Amniotic epithelial cell (primary cell): ENCODE measurements at regions not wholly inside any gene's neighbourhood (a gene's known extent, or its start where the extent isn't known, plus 50 kb on each side); places are given as distances from the start of the nearest gene placed in this dataset.
A peak's percentile ranks its signal among the peaks of the same experiment; 100 is the strongest.

ENCODE experiments used
- DNase-seq: peaks from one replicate; pipeline ENCODE4 v3.0.0-alpha.2; 2010; ENCODE audit warnings: low read depth

GRCh38 chr6:169144356-169144755 is 109.3 kb downstream of the THBS2 start:
- DNase-seq: no peak

GRCh38 chr6:169142538-169142844 is 111.2 kb downstream of the THBS2 start:
- DNase-seq: no peak

DNA sequence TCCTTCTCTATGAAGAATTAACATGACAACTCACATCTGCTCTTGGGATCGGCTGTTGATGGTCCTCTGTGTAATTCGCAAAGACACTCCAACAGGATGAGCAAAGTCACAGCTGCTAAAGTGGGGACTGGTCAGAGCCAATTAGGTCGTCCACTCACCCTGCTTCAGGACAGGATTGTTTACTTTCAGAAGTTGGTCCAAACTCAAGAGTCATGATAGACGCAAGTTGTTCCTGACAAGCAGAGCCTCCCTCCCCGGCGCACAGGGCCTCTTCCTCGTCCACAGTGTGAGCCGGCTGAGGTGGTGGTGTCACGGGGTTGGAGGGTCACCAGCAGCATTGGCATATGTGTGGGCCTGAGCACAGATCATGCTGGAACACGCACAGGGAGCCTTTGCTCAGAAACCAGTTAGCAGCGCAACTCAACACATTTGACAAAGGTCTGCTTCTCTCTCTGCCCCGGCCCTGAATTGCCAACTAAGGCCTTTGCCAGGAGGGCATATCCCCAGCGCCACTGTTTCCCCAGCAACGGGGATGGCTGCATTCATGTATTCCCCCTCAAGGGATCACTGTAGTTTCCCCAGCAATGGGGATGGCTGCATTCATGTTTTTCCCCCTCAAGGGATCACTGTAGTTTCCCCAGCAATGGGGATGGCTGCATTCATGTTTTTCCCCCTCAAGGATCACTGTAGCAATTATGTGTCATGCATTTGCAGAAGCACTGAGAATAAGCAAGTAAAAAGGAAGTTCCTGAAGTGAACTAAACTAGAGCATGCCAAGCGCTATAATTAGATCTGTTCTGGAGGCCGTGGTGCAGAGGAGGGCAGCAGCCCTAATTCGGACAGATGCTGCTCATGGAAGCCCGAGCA is 111.7 kb downstream of the THBS2 start:
- no peak for DNase-seq

- no peak for DNase-seq
These were observed 112.6 kb downstream of the THBS2 start for GRCh38 chr6:169140986-169141495.

DNA sequence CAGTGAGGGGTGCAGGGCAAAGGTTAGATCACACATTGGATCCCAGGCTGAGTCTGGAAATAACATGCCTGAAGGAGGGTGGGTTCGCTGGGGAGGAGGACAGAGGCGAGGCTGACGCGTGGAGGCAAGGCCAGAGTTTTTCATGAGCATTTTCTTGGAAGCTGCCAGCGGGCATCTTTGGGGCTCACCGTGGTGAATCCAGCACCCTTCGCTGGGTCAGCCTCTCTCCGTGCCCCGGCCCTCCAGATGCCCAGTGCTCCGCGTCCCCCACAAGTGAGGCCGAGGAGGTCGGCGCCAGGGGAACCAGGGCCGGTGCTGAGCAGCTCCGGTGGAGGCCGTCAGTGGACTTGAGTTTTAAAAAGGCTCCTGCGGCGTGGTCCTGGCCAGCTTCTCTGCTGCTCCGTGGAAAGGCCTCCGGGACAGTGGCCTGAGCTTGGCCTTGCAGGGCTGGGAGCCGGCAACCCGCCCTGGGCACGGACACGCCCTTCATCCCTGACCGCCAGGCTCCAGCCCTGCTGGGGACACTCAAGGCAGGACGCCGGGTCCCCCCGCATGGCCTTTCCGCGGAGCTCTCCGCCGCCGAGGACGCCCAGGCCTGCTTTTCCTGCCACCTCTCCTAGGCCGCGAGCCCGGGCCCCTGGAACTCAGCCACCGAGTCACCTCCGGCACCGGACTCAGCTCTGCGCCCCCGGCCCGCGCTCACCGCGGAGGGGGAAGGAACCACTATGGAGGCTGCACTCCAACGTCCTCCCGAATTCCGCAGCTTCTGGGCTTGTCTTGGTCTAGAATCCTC is 114.3 kb downstream of the THBS2 start:
- DNase-seq: no peak

GRCh38 chr6:169132352-169132940 is 121.2 kb downstream of the THBS2 start:
- DNase-seq: peak; percentile 24

GRCh38 chr6:169131390-169131789 is 122.3 kb downstream of the THBS2 start:
- no peak for DNase-seq

DNA sequence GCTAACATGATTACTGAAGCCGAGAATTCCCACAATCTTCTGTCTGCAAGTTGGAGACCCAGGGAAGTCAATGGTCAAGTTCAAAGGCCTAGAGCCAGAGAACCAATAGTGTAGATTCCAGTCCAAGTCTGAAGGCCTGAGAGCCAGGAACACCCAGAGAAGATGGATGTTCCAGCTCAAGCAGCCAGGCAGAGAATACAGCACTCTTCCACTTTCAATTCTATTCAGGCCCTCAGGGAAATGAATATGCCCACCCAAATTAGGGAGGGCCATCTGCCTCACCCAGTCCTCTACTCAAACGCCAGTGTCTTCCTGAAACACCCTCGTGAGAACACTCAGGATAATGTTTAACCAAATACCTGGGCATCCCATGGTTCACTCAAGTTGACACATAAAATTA is 123.5 kb downstream of the THBS2 start:
- no peak for DNase-seq

- no peak for DNase-seq
These were observed 132.6 kb downstream of the THBS2 start for GRCh38 chr6:169121013-169121412.

DNA sequence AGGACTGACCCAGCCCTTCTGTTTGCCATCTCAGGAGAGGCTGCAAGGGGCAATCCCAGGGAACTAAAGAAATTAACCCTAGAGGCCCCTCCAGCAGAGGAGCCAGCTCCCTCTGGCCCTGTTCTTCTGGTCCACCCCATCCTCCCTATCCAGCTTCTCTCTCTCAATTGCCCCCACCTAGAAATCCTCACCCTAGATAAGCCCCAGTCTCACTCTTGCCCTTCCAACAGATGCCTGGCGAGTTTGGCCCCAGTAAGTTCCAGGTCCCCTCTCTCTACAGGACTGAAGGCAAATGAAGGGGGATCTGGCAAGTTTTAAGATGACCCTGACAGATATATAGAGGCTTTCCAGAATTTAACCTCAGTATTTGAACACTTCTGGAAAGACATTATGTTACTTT is 134.0 kb downstream of the THBS2 start:
- no peak for DNase-seq

- no peak for DNase-seq
These were observed 135.3 kb downstream of the THBS2 start for GRCh38 chr6:169118346-169118830.

- no peak for DNase-seq
These were observed 136.0 kb downstream of the THBS2 start for GRCh38 chr6:169117663-169118062.

DNA sequence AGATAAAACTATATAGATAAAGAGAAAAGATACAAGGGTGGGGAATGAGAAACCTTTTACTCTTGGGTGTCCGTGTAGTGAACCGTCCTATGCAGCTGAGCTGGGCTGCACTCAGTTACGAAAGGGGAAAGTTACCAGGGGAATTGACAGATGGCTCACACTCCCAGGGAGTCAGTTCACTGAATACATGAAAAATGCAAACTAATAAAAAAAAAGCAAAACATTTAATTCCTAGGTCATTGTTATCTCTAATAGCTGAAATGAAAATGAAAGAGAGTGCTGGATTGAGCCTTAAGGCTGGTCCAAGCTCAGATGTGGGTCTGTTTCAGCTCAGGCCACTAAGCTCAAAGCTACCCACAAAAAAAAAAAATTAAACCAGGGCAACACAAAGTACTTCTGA is 138.0 kb downstream of the THBS2 start:
- peak; percentile 67 for DNase-seq

DNA sequence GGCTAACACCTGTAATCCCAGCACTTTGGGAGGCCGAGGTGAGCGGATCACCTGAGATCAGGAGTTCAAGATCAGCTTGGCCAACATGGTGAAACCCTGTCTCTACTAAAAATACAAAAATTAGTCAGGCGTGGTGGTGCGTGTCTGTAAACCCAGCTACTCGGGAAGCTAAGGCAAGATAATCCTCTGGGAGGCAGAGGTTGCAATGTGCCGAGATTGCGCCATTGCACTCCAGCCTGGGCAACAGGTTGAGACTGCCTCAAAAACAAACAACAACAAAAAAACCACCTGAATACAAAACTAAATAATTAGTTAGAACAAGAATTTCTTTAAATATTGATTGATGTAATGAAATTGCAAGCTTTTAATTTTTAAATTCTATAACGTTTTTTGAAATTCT is 139.0 kb downstream of the THBS2 start:
- DNase-seq: peak; percentile 78

DNA sequence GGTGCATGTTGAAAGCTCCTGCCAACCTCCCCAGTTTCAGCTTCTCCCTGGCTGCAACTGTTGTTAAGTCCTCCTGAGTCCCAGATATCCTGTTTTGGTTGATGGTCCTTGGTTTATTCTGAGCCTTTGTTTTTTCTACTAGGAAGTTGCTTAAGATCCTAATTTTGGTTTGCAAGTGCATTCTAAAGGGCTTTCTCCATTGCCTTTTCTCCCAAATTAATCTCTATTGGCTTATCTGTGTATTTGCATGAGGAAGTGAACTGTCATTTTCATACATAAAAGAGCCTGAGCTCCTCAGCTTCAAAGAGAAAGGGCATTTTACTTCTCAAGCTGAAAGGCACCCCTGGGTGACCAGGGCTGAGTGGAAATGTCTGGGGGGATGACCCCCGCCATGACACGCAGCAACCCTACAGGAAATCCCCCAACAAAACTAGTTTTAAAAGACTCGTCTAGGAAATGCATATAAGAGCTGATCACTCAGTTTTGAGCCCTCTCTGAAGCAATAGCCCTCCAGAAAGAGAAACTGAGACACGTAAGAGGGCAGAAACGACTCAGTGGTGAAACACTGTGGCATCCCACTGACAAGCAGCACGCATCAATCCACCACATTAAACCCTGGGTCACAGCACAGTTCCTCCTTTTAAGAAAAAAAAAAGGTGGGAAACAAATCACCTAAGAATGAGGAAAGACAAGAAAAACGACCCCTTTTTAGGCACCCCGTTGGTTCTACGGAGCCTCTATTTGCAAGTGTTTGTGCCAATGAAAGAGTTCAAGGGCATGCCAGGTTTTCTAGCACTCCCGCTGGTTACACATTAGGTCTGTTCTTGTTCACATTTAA is 140.9 kb downstream of the THBS2 start:
- no peak for DNase-seq

GRCh38 chr6:169111203-169111602 is 142.4 kb downstream of the THBS2 start:
- no peak for DNase-seq

DNA sequence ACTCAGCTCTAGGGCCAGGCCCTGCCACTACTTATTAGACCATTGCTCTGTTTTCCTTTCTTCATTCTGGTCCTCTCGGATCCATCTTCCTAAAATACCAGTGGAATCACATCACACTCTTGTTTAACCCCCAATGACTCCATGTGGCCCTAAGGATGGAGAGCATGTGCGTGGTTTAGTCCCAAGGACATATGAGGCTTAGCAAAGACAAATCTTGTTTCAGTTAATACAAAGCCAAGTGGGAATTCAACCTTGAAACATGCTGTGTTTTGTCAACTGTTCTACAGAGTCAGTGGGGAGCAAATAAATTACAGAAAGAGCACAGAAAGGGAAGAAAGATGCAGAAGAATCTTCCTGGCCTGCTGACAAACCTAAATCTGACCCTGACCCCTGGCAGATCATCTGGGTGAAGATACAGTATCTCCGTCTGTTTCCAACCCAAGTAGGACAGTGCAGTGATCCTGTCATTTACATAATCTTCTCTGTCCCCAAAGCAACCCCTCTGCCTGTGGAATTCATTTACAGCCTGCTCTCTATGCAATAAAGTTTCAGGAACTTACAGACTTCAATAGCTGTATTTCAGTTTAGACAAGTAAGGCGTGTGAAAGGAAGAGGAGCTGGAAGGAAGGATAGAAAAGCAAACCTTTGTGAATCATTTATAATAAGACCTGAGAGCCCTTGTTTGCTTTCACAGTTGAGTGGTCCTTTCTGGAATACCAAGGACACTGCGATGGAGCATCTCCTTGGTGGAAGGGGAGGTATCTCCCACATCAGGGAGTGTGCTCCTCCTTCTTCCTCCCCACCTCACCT is 144.0 kb downstream of the THBS2 start:
- DNase-seq: peak; percentile 30

DNA sequence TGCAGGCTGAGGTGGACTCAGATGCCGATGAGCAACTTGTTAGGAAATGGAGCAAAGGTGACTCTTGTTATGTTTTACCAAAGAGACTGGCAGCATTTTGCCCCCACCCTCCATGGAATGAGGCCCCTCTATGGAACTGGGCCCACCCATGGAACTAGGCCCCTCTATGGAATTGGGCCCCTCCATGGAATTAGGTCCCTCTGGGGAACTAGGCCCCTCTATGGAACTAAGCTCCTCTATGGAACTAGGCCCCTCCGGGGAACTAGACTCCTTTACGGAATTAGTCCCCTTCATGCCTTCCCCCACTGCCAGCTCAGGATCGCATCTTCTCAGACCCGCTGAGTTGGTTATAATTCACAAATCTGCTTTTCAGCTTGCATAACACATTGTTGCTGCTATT is 144.9 kb downstream of the THBS2 start:
- no peak for DNase-seq

GRCh38 chr6:169106176-169106575 is 147.5 kb downstream of the THBS2 start:
- DNase-seq: peak; percentile 50

GRCh38 chr6:169101981-169102380 is 151.7 kb downstream of the THBS2 start:
- DNase-seq: no peak
